SK-N-SH (cell line): ENCODE measurements at regions not wholly inside any gene's neighbourhood (a gene's known extent, or its start where the extent isn't known, plus 50 kb on each side); places are given as distances from the start of the nearest gene placed in this dataset.

Experiments used
- CTCF ChIA-PET: fragments of 300-600, 350-600 bp; formaldehyde crosslinking; extraction: SDS; loops from one replicate; lab custom pipeline; 2021; lab: Yijun Ruan, JAX
- POLR2A ChIA-PET: fragments of 350-600 bp; sonication (Branson Sonifier 250); formaldehyde crosslinking; extraction: SDS; loops from one replicate; lab custom pipeline; 2020; ENCODE audit warnings: antibody characterized with exemption, inconsistent platforms; lab: Yijun Ruan, JAX
- DNase-seq: peaks from one replicate; pipeline ENCODE4 v3.0.0; 2012
- H2AFZ ChIP-seq: fragments of 200-600 bp; sonication (generic); 2 replicates; pipeline ENCODE4 v1.8.1; 2016; ENCODE audit warnings: antibody characterized with exemption, mild to moderate bottlenecking, low read depth
- H3F3A ChIP-seq: fragments of 200-600 bp; sonication (generic); replicated peaks from 2 replicates; pipeline ENCODE3; 2016; ENCODE audit warnings: antibody characterized with exemption, mild to moderate bottlenecking; ENCODE audit not compliant: insufficient read depth
- H3K27ac ChIP-seq, 2 experiments: fragments of 200-500 bp in 1 of 2; fragments of 200-600 bp in 1 of 2; sonication (Bioruptor generic) in 1 of 2; sonication (generic), shearing (Covaris generic) in 1 of 2; 2 replicates each; pipeline versions ENCODE4 v1.5.1 to v1.6.1; 2014 to 2016; ENCODE audit warnings: low read depth in 2 of 2, inconsistent platforms in 1 of 2, low read length in 1 of 2, mild to moderate bottlenecking in 1 of 2, mixed read lengths in 1 of 2
- H3K27me3 ChIP-seq: fragments of 200-600 bp; sonication (generic), shearing (Covaris generic); 2 replicates; pipeline ENCODE4 v1.6.1; 2016; ENCODE audit warnings: mixed run types; ENCODE audit not compliant: insufficient read depth
- H3K36me3 ChIP-seq, 2 experiments: fragments of 200-500 bp in 1 of 2; fragments of 200-600 bp in 1 of 2; sonication (Bioruptor generic) in 1 of 2; sonication (generic) in 1 of 2; replicated peaks in 1 of 2; 2 replicates each; pipeline versions ENCODE3 to v1.5.1; 2014 to 2016; ENCODE audit warnings: low read length in 1 of 2, mild to moderate bottlenecking in 1 of 2; ENCODE audit not compliant: insufficient read depth in 2 of 2, control insufficient read depth in 1 of 2
- H3K4me1 ChIP-seq, 2 experiments: fragments of 200-500 bp in 1 of 2; fragments of 200-600 bp in 1 of 2; sonication (Bioruptor generic) in 1 of 2; sonication (generic), shearing (Covaris generic) in 1 of 2; 2 replicates each; pipeline versions ENCODE4 v1.5.1 to v1.6.1; 2014 to 2016; ENCODE audit warnings: low read depth in 1 of 2, low read length in 1 of 2, mixed run types in 1 of 2; ENCODE audit not compliant: insufficient read depth in 2 of 2, control insufficient read depth in 1 of 2
- H3K4me2 ChIP-seq: fragments of 200-600 bp; sonication (generic), shearing (Covaris generic); 2 replicates; pipeline ENCODE4 v1.6.1; 2017; ENCODE audit warnings: mixed run types
- H3K4me3 ChIP-seq, 2 experiments: fragments of 200-500 bp in 1 of 2; fragments of 200-600 bp in 1 of 2; sonication (Bioruptor generic) in 1 of 2; sonication (generic), shearing (Covaris generic) in 1 of 2; 2 replicates each; pipeline versions ENCODE4 v1.5.1 to v1.8.1; 2014 to 2016; ENCODE audit warnings: low read depth in 2 of 2, inconsistent platforms in 1 of 2, low read length in 1 of 2, mild to moderate bottlenecking in 1 of 2, mixed read lengths in 1 of 2, moderate library complexity in 1 of 2
- H3K79me2 ChIP-seq: fragments of 200-600 bp; sonication (generic); 2 replicates; pipeline ENCODE4 v1.8.1; 2017; ENCODE audit warnings: mild to moderate bottlenecking; ENCODE audit not compliant: insufficient read depth
- H3K9ac ChIP-seq: fragments of 200-600 bp; sonication (generic); 2 replicates; pipeline ENCODE4 v1.6.1; 2017; ENCODE audit warnings: mixed run types
- H3K9me2 ChIP-seq: fragments of 200-600 bp; sonication (generic); 2 replicates; pipeline ENCODE4 v1.6.1; 2017; ENCODE audit warnings: mixed run types
- H3K9me3 ChIP-seq: fragments of 200-600 bp; sonication (generic); 2 replicates; pipeline ENCODE4 v1.6.1; 2017; ENCODE audit warnings: mixed run types, mild to moderate bottlenecking, moderate library complexity
- H4K20me1 ChIP-seq: fragments of 200-600 bp; sonication (generic); 2 replicates; pipeline ENCODE4 v1.6.1; 2017; ENCODE audit warnings: mild to moderate bottlenecking, mixed run types; ENCODE audit not compliant: insufficient read depth
- CTCF ChIP-seq: fragments of 200-600 bp; sonication (generic); IDR thresholded peaks from 2 replicates; pipeline ENCODE4 v1.6.1; 2017; ENCODE audit warnings: antibody characterized with exemption, mild to moderate bottlenecking, moderate library complexity
- ELF1 ChIP-seq: IDR thresholded peaks from 2 replicates; pipeline ENCODE4 v1.4.0; 2012
- EP300 ChIP-seq, 2 experiments: IDR thresholded peaks; 2 replicates each; pipeline versions ENCODE4 v1.4.0 to v1.6.1; 2012; ENCODE audit warnings: borderline replicate concordance in 1 of 2, low read depth in 1 of 2, low read length in 1 of 2
- FOXJ3 ChIP-seq: sonication (generic); formaldehyde crosslinking; IDR thresholded peaks from 2 replicates; pipeline ENCODE4 v1.5.1; 2020; ENCODE audit warnings: mild to moderate bottlenecking, missing genetic modification reagents
- FOXM1 ChIP-seq: IDR thresholded peaks from 2 replicates; pipeline ENCODE4 v1.4.0; 2012; ENCODE audit warnings: low read depth, mild to moderate bottlenecking
- GATA2 ChIP-seq: sonication (generic); formaldehyde crosslinking; IDR thresholded peaks from 2 replicates; pipeline ENCODE4 v1.5.0; 2020; ENCODE audit warnings: mild to moderate bottlenecking, missing genetic modification reagents
- MEF2A ChIP-seq: IDR thresholded peaks from 2 replicates; pipeline ENCODE4 v1.4.0; 2012; ENCODE audit warnings: low read depth, borderline replicate concordance
- MXI1 ChIP-seq: IDR thresholded peaks from 2 replicates; pipeline ENCODE4 v1.6.1; 2012; ENCODE audit warnings: mild to moderate bottlenecking, low read depth, low read length, improper control_type of control experiment
- RFX5 ChIP-seq: IDR thresholded peaks from 2 replicates; pipeline ENCODE4 v1.6.1; 2012; ENCODE audit warnings: mild to moderate bottlenecking, improper control_type of control experiment, low read length
- SIN3A ChIP-seq: IDR thresholded peaks from 2 replicates; pipeline ENCODE4 v1.6.1; 2012; ENCODE audit warnings: low read depth, mild to moderate bottlenecking, low read length, moderate library complexity, borderline replicate concordance
- SMC3 ChIP-seq: IDR thresholded peaks from 2 replicates; pipeline ENCODE4 v1.6.1; 2012; ENCODE audit warnings: low read depth, low read length, improper control_type of control experiment
- TEAD4 ChIP-seq: IDR thresholded peaks from 2 replicates; pipeline ENCODE4 v1.4.0; 2012; ENCODE audit warnings: mild to moderate bottlenecking, borderline replicate concordance; ENCODE audit not compliant: insufficient read depth
- USF1 ChIP-seq: IDR thresholded peaks from 2 replicates; pipeline ENCODE4 v1.4.0; 2012; ENCODE audit warnings: low read depth, borderline replicate concordance
- USF2 ChIP-seq: fragments of 150-350 bp; IDR thresholded peaks from 2 replicates; pipeline ENCODE4 v1.6.1; 2017; ENCODE audit warnings: antibody characterized with exemption, low read length, low read depth, borderline replicate concordance
- WGBS: methylation state at CpG from one replicate; pipeline ENCODE4 v1.1.6; 2017; ENCODE audit warnings: low lambda C conversion rate; 5-methylcytosine and 5-hydroxymethylcytosine counted together

- Histone ChIP-seq H3K4me2 (no peak overlapping the region), H2AFZ (no peak overlapping the region), H3K27me3 (no peaks in the 10 kb centered on the region), H3K4me3 (no peak overlapping the region), H3F3A (no peaks in the 10 kb centered on the region), H4K20me1 (no peaks in the 10 kb centered on the region), H3K9me3 (no peaks in the 10 kb centered on the region), H3K27ac (no peak overlapping the region), H3K9me2 (no peaks in the 10 kb centered on the region), H3K79me2 (no peaks in the 10 kb centered on the region), H3K9ac (no peak overlapping the region), H3K4me1 (no peaks in the 10 kb centered on the region), H3K36me3 (no peaks in the 10 kb centered on the region)
- CTCF ChIA-PET = interaction anchor here (1.3 kb wide), 1 partner anchor 13 kb away, joined by 3 read pairs; no protein-coding TSS in a partner anchor
- POLR2A ChIA-PET = no interaction called here
- 94% methylated on average over 7 of the region's 7 CpGs for WGBS
- DNase-seq = no peak
- TF ChIP-seq EP300 (IDR thresholded peaks at IDR 0.05; ENCODE audit: borderline replicate concordance in 1 of 2, low read depth in 1 of 2, low read length in 1 of 2) (no peak), MXI1 (no peak), FOXJ3 (CRISPR knock-in tag) (no peak), GATA2 (no peak), CTCF (no peak), SIN3A (no peak), ELF1 (no peak), TEAD4 (no peak), USF2 (no peak), SMC3 (no peak)
Observed at GRCh38 chr9:78756813-78757510, 460.0 kb downstream of the PSAT1 start.

- 95% methylated on average over 4 of the region's 4 CpGs for WGBS
- no peak overlapping the region for H3K4me3 ChIP-seq
- H3K79me2 ChIP-seq = no peaks in the 10 kb centered on the region
- H3K9me2 ChIP-seq = no peaks in the 10 kb centered on the region
- no peak overlapping the region for H3K4me2 ChIP-seq
- no peaks in the 10 kb centered on the region for H3K36me3 ChIP-seq
- ChIA-PET POLR2A (no interaction called here), CTCF (no interaction called here)
- H4K20me1 ChIP-seq = no peaks in the 10 kb centered on the region
- no peak for DNase-seq
- no peak overlapping the region for H3K27ac ChIP-seq
- TF ChIP-seq MEF2A = no peak
- no peak for TF ChIP-seq MXI1
- TF ChIP-seq FOXM1 = no peak
- TF ChIP-seq EP300 (IDR thresholded peaks at IDR 0.05; ENCODE audit: borderline replicate concordance in 1 of 2, low read depth in 1 of 2, low read length in 1 of 2) = no peak
- TF ChIP-seq USF1 = no peak
- no peak for TF ChIP-seq RFX5
- no peak for TF ChIP-seq ELF1
- no peak overlapping the region for H2AFZ ChIP-seq
- no peaks in the 10 kb centered on the region for H3K27me3 ChIP-seq
- H3K9me3 ChIP-seq = no peaks in the 10 kb centered on the region
- no peak overlapping the region for H3K9ac ChIP-seq
- H3K4me1 ChIP-seq = no peaks in the 10 kb centered on the region
- H3F3A ChIP-seq = no peaks in the 10 kb centered on the region
Observed at GRCh38 chr9:78763424-78763823, 466.5 kb downstream of the PSAT1 start.
